ENCODE measurements at regions not wholly inside any gene's neighbourhood (a gene's known extent, or its start where the extent isn't known, plus 50 kb on each side); places are given as distances from the start of the nearest gene placed in this dataset.

- no peak for DNase-seq (ENCODE audit: low spot score)
Observed at GRCh38 chr2:6665093-6666045, 200.3 kb downstream of the CMPK2 start.

- DNase-seq (ENCODE audit: low spot score), result no peak
Observed at GRCh38 chr2:6667326-6667725, 198.4 kb downstream of the CMPK2 start.

- no peak for DNase-seq (ENCODE audit: low spot score)
Observed at GRCh38 chr2:6671913-6672312, 193.8 kb downstream of the CMPK2 start.

DNA sequence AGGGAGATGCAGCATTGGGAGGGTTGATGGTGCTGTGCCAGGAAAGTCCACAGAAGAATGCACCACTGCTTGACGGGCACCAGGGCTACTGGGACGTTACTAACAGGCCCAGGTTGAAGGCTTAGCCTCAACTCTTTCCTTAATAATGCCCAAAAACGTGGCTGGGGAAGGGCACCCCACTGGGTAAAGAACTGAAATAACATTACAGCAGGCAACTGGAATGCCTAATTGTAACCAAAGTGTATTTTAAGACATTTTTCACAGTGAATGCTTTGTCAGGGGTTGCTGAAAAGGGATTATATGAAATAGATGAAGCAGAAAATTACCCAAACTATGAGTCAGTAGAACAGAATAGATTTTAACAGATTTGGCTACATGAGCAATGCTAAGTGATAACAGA, 191.3 kb downstream of the CMPK2 start:
- DNase-seq (ENCODE audit: low spot score), result no peak

DNA sequence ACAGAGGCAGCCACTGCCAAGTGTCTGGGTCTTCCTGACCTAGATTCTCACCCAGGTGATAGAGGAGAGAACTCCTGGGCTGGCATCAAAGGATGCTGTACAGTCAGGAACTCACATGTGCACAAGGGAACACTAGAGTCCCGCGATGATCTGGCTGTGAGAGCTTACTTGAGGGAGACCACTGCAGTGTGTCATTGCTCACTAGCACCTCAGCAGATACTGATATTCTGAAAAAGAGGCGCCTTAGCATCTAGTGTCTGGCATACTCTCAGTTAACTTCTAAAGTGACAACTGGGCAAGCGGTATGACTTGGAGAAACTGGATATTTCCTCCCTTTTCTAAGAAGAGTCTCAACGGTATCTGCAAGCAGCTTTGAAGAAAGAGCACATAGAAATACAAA, 189.9 kb downstream of the CMPK2 start:
- no peak for DNase-seq (ENCODE audit: low spot score)

DNA sequence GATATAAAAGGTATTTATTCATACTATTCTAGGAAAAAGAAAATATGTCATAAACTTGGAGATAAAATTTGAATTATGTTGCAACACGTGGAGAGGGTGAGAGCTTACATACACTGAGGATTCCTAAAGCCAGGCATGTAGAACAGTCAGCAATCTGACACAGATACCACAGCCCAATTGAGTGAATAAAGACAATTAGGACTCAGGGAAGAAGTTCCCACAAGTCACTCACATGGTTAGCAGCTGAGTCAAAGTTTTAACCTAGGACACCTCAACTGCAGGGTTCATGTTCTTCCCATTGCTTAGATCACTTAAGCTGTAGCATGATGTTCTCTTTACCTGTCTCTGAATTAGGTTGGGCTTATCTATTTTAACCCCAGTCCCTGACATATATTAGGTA, 189.5 kb downstream of the CMPK2 start:
- no peak for DNase-seq (ENCODE audit: low spot score)

DNA sequence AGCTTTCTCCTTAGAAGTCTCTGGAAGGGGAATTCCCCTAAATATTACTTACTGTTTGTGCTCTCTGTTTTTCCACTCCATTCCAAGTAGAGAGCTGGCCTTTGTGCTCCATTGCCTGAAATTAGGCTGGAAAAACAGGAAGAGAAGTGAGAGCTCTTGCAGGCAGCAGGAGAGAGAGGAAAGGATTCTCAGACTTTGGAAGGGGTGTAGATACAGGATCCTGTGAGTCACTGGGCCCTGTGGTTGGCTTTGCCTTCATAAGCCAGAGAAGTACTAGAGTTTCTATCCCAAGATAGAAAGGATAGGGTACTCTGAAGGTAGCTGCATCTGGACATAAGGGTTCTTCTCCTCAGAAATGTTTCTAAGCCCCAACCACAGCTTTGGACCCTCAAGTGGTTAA, 188.9 kb downstream of the CMPK2 start:
- DNase-seq (ENCODE audit: low spot score), result no peak

DNA sequence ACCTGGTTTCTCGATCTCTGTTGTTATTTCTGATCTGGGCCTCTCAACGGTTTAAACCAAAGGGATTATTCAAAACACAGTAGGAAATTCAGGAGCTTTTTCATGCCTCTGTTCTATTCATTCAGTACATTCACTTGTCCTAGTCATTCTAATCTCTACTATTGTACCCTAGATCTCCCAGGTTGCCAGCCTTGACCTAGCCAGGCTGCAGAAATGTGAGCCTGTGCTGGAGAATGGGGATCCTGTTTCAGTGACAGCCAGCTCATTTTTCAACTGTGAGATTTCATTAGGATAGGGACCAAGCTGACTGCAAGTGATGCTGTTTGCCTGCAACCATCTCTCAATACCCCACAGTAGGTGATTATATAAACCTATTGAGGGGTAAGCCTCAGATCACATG, 186.2 kb downstream of the CMPK2 start:
- no peak for DNase-seq (ENCODE audit: low spot score)

- DNase-seq (ENCODE audit: low spot score), result no peak
Observed at GRCh38 chr2:6683516-6683915, 182.2 kb downstream of the CMPK2 start.

- DNase-seq (ENCODE audit: low spot score), result no peak
Observed at GRCh38 chr2:6685447-6685846, 180.3 kb downstream of the CMPK2 start.

DNA sequence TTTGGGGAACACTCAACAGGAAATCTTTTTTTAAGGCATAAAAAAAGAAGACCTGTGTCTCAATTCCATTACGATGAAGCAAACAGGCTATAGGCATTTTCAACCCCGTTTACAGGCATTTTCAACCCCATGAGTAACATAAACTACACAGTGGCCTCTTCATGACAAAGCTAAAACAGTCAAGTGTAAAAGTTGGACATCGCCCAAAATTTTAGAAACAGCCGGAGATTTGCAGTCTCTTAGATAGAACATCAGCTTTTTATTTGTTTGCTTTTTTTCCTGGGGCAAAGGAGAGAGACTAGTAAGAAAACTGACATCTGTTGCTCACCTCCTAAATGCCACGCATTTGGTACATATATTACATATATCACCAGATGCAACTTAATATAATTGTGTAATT, 173.7 kb downstream of the CMPK2 start:
- no peak for DNase-seq (ENCODE audit: low spot score)

DNA sequence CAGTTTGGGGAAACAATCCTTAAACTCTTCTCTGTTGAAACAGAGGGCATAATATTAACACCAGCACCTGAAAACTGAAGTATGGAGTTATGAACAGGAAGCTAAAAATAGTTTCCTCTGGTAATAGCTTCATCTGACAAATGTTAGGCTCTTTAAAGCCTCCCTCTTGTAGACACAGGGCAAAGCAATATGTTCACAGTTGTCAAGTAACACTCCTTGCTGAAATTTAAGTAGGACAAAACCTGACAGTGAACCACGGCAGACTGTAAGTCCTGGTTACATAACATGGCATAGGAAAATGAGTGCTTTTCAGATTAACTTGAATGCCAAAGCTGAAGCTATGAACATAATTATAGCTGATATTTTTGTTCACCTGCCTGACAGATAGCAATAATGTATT, 172.9 kb downstream of the CMPK2 start:
- DNase-seq (ENCODE audit: low spot score), result peak; percentile 80

GRCh38 chr2:6694555-6694954, 171.2 kb downstream of the CMPK2 start:
- no peak for DNase-seq (ENCODE audit: low spot score)

GRCh38 chr2:6700335-6700734, 165.4 kb downstream of the CMPK2 start:
- DNase-seq (ENCODE audit: low spot score), result no peak

DNA sequence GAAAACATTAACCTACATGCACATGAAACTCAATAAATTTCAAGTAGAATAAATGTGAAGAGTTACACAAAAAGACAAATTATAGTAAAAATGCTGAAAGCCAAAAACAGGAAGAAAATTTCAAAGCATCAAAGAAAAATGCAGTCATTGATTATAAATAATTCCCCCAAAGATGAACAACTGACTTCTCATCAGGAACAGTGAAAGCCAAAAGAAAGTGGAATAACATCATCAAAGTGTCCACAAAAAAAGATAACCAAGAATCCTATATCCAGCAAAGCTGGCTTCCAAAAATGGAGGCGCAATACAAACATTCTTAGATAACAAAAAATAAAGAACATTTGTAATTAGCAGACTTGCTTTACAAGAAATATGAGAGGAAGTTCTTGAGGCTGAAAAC, 161.6 kb downstream of the CMPK2 start:
- no peak for DNase-seq (ENCODE audit: low spot score)

DNA sequence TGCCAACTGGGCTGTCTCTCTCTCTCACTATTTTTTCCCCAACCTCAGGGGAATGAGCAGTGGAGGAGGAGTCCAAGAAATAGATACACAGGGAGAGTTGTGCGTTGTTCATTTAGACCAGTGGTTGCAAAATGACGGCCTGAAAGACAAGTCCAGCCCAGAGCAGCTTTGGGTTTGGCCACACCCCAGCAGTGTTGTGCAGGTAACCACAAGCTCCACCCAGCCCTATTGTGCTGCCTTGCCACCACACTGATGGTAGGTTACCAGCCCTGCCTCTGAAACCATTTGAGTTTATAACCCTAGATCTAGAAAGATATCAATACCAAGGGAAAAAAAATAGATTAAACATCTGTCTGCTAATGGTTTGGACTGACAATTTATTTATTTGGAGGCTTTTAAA, 144.3 kb downstream of the CMPK2 start:
- no peak for DNase-seq (ENCODE audit: low spot score)

DNA sequence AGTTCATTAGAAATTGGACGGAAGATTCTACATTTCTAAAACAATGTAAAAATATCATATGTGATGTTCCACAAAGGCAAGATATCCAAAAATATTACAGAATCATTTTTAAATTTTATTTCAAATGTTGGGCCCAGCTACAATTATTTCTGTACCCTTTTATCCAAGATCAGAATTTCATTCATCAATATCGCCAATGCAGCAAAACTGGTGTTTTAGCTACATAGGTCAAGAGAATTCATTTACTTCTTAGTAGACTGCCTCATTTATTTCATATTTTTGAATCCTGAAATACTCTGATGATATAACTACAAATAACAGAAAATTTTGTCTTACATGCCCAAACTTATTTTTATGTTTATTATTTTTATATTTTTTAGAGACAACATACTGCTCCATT, 143.1 kb downstream of the CMPK2 start:
- DNase-seq (ENCODE audit: low spot score), result no peak

DNA sequence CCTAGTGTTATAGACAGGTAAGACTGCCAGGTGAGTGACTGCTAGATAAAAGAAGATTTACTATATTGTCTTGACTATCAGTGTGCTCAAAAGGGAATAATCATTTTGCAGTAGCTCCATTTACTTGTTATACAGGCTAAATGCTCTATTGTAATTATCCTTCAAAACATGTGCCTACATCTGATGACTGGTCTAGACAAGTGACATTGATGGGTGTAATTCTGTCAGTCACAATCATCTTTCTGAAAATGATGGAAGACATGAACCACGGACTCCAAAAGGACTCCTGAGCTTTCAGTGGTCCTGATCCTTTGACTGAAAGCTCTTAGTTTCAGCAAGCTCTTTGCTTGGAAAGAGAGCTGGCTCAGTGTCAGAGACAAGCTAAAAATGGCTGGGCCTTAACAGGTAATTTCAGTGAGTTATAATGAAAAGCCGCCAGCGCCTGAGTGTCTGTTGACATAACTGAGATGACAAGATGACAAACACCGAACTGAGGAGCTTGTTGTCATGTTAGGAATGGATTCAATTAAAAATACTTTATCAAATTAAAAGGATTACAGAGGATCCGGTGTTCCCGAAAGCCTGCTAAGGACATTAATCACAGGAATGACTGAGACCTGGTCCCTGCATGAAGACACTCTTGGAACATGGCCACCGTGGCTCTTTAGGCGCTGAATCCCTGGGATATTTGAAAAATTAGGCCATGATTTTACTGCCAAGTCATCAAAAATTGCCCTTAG, 141.7 kb downstream of the CMPK2 start:
- DNase-seq (ENCODE audit: low spot score), result no peak

DNA sequence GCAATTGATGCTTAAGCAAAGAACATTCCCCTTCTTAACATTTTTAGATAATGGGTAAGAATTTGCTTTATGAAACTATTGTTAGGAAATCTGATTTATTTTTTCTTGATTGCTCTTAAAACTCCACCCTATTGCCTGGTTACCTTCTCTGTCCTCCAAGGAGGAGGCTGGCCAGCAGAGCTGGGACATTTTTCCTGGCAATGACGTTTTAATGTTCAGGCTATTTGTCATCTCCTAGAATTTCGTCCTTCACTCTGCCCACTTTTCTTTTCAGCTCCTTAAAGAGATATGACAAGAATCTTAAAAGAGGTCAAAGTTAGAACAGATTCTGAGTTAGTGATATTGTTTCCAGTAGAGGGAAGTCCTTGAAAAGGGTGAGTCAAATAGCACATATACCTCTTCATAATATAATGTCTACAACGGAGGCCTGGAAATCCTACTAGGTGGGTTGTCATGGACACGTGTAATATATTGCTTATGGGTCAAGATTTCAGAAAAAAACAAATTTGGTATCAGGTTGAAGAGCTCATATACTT, 141.0 kb downstream of the CMPK2 start:
- no peak for DNase-seq (ENCODE audit: low spot score)

DNA sequence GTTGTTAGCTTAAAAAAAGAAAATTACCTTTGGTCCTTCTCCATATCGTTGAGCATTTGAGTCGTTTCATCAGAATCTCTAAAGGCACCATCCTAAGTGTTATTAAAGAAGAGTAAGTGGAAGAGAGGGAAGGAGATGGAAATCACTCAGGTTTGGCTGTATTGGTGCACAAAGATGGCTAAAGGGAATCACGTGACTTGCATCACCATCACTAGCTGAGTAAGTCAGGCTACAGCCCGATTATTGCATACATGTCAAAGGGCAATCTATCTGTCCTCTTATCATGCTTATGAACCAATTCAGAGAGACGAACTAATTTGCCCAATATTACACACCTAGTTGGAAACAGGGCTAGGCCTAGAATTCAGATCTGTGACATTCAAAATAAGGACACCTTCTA, 137.6 kb downstream of the CMPK2 start:
- no peak for DNase-seq (ENCODE audit: low spot score)

DNA sequence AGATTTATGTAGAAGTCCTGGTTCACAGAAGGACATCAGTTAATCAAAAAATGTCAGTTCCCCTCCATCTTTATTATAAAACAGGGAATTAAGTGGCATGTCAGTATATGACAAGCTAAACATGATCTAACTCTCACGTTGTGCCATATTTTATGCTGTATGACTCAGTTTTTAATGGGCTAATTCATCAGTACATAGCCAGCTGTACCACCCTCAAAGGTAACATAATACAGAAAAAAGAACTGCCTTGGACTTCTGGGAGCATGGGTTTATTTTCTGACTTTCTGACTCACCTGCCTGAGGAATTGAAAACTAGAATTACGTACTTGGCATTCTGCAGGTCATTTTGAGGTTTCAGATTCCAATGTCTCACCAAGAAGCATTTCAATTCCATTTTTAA, 135.7 kb downstream of the CMPK2 start:
- no peak for DNase-seq (ENCODE audit: low spot score)

DNA sequence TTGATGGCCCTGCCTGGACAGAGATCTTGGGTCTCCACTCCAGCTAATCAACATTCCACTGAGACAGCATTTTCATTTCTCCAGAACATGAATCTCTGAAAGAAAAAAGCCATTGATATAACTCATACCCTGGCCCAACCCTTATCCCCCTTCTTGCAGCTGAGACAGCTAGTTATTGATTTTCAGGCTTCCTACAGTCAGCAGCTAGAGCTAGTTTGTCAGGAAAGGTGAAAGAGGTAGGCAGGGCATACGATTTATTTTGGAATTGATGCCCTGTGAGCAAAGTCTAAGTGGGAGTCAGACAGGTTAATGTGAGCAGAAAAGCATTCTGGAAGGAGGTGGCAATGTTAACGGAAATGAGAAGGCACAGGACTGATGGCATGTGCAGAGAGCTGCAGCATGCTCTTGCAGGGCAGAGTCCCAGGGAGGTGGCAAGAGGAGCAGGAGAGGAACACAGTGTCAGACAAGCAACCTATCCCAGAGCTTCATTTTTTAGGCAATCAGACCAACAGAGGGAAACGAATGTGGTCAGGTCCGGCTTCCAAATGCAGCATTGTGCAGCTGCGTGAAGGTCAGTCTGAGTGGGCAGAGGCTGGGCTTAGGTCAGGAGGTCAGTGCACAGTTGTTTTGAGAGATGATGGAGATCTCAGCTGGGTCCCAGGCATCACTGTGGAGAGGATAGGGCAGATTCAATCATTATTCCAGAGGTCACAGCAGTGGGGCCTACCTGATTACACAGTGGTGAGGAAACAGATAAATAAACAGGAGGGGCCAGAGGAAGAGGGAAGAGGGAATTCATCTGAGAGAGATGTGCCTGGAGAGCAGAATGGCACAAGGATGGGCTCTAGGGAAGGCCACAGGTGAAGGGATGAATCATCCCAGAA, 134.8 kb downstream of the CMPK2 start:
- DNase-seq (ENCODE audit: low spot score), result peak; percentile 75

All from putamen (tissue), 1 donor.